CD4-positive, alpha-beta T cell treated with Interleukin-4 for 4 hours (primary cell): ENCODE measurements at regions not wholly inside any gene's neighbourhood (a gene's known extent, or its start where the extent isn't known, plus 50 kb on each side); places are given as distances from the start of the nearest gene placed in this dataset.

Experiments used
- DNase-seq: peaks from one replicate; pipeline ENCODE4 v3.0.0-alpha.2; 2020

DNA sequence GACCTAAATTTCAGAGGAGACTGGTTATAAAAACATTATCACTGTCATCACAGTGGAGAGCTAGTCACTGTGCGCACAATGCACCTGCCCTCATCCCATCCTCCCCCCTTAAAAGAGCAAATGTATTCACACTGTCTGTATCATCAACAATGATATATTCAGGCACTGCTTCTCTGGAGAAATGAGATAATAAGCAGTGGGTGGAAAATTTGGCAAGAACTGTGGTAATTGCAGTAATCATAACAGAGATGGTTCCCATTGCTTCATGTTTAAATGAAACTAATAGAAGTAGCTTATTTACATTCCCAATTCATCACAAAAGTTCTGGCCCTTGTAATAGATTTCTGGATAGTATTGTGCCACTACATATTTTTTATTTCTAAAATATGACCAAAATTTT is 867.4 kb upstream of the ADGRL2 start:
- no peak for DNase-seq

DNA sequence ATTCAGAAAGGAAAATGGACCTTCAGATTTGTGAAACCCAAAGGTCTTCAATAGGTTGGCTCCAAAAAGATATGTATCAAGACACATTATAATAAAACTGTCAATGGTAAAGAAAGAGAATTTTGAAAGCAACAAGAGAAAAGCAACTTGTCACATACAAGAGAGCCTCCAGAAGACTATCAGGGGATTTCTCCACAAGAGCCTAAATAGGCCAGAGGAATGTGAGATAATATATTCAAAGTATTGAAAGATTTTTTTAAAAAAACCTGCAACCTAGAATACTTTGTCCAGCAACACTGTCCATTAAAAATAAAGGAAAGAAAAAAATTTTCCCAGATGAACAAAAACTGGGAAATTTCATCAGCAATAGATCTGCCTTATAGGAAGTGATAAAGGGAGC is 869.6 kb upstream of the ADGRL2 start:
- DNase-seq: no peak

DNA sequence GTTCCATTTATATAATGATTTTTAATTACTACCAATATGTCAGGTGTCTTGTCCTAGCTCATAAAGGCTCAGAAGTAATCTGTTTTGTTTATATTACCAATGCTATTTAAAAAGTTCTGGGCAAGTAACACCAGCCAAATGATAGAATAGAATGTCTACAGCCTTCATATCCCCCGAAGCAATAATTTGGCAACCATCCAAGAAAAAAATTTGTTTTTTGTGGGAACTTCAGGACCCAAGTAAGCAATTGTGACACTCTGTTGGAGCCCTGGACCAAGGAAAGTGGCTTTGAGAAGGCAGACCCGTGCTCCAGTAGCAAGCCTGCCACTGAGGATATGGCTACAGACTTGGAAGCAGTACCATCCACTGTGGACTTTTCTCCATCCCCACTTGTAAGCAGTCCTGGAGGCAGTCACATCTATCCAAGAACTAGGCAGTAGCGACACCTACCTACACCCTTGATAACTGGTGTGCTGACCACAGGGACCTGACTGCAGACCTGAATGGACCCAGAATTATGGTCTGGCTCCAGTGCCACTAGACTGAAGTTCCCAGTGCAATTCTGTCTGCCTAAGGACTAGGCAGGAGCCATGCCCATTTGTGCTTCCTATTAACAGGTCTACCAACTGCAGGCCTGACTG is 870.7 kb upstream of the ADGRL2 start:
- DNase-seq: no peak

DNA sequence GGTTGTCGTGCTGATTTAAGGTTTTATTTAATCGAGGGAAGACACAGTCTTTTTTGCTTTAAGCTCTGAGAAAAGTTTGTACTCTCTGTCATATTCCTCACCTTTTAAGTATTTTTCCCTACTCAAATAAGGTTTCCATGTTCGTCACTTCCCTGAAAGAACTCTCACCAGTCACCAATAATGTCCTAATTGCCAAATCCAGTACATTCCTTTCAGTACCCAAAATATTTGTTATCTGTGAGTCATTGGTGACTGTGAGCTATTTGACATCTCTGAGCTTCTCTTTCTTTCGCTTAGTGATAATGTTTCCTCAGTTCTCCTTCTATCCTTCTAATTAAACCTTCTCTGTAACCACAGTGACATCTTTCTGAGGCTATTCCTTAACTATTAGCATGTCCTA is 874.2 kb upstream of the ADGRL2 start:
- no peak for DNase-seq

DNA sequence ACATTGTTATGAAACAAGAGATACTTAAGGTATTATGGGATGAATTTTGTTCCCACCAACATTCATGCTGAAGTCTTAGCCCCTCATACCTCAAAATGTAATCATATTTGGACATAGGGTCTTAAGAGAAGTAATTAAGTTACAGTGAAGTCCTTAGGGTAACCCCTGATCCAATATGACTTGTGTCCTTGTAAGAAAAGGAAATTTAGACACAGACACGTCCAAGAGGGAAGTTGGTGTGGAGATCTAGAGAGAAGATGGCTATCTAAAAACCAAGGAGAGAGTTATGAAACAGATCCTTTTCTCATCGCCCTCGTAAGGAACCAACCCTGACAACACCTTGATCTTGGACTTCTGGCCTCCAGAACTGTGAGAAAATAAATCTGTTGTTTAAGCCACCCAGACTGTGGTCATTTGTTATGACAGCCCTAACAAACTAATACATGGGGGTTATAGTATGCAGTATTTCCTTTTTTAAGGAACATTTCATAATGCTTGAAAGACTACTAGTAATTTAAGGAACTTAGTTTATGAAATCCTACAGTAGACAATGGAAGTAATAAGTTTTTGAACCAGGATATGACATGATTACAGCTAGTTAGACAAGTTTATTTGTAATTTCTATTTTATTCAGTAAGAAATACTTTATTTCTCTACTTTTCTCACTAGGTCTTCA is 875.5 kb upstream of the ADGRL2 start:
- DNase-seq: no peak

DNA sequence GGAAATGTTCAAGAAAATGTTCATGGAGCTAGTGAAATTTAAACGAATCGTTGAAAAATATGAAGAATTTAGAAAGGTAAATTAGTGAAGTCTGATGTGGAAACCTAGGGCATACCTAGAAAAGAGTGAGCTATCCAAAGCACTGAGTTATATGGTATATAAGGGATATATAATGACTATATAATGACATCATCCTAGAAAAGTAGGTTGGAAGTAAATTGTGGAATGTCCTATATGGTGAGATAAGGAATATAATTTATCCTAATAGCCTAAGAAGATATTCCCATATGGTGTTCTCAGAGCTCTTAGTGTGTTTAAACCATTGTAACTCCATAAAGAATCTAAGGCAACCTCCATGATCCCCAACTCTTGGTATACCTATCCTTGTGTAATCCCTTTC is 876.4 kb upstream of the ADGRL2 start:
- DNase-seq: no peak

DNA sequence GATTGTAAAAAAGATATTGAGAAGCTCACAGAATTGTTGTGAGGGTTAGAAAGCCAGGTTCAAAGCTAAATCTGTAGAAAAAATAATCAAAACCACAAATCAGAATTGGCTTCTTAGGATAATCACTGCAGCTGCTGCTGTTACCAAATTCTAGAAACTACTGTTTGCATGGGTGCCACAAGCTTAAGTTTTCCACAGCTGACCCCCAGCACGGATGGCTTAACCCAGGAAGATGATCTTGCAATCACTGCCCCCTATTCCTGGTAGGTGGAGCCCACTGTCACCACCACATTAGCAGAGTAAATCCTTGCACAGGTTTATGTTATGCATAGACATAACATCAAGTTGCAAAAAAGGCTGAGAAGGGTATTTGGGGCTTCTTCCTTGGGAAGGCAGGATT is 877.8 kb upstream of the ADGRL2 start:
- DNase-seq: no peak

DNA sequence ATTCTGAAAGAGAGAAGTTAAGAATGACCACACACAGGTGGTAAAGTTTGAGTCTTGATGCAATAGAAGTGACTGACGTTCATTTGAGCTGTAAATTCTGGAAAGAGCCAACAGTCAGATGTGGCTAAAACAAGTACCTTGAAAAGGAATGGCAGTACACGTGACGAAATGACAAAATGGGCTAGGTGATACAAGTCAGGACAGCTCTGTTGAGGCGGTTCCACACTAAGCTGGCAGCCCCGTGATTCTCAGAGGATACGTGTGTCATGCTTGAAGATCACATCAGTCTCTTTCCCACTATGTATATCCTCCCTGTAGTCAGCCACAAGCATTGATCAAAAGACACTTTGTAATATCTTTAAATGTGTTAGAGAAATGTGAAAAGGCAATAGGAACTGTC is 881.3 kb upstream of the ADGRL2 start:
- DNase-seq: no peak

DNA sequence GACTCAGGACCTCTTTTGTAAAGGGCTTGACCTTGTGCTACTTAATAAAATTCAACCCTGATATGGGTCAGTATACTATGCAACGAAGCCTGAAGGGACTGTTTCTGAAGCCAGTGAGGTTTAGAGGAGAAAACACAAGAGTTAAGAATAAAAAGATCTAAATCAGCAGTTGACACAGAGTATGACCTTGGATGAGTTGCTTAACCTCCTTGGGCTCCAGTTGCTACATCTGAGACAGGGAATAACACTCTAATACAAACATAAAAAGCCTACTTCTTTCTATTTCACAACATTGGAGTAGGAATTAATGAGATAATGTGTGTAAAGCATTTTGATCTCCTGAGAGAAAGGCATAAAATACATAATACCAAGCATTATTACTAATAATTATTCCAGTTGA is 882.4 kb upstream of the ADGRL2 start:
- DNase-seq: no peak

DNA sequence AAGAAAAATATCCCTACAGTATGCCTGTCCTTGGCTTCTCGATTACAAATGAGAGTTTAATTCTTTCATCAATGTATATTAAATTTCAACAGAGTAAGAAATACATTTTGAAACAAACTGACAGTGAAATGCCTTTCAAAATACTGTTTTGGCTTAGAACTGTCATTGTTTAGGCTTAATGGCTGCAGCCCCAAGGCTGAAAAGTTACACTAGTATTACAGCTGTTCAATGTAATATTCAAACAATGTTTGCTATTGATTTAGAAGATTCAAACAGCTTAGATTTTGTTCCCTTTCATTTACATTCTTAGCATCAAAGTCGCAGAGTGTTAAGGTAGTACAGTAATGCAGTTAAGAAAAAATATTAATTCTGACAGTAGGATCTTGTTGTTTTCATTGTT is 882.9 kb upstream of the ADGRL2 start:
- DNase-seq: no peak

DNA sequence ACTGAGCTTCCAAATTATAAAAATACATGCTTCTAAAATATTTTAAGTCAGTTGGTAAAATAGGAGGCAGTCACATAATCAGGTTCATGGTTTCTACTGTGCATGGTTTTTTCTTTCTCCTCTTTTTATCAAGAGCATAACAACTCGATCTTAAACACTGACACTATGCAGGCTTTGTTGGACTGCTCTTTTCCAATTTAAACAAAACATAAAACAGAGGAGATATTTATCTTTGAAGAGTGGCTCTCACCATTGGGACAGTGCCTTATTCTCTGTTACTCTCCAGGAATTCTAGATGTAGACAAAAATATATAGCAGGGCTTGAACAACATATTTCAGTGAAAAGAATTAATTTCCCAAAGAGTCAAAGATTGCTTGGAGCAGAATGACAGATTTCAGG is 883.5 kb upstream of the ADGRL2 start:
- no peak for DNase-seq

DNA sequence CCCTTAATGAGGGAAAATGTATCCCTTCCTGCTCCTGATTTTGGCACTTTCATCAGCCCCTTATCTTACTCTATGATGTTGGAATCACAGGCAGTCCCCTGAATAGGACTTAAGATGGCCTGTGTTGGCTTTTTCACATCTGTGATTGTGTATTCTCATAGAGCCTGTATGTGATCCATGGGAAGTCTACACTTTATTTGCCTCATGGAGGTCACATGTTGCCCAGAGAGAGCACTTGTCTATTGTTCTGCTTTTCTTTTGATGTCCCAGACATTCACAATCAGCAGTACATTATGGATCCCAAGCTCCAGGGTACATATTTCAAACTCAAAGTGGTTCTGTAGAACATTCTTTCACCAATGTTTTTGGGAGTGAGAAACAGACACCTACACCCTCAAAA is 885.2 kb upstream of the ADGRL2 start:
- DNase-seq: no peak

DNA sequence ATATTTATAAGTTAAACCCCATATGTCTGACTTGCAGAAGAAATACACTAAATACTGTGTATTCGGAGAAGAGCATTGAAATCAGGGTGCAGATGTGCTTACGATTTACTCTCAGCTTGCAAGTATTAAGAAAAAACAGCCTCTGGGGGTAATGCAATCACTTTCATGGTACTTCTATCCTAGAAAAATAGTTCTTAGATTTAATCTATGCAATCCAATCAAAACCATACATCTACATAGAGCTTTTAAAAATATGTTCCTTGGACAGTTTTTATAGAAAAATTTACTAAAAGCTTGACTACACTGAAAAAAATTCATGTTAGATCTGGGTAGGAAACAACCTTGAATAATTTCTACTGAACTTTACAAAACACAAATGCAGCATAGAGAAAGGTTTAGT is 890.3 kb upstream of the ADGRL2 start:
- DNase-seq: no peak

DNA sequence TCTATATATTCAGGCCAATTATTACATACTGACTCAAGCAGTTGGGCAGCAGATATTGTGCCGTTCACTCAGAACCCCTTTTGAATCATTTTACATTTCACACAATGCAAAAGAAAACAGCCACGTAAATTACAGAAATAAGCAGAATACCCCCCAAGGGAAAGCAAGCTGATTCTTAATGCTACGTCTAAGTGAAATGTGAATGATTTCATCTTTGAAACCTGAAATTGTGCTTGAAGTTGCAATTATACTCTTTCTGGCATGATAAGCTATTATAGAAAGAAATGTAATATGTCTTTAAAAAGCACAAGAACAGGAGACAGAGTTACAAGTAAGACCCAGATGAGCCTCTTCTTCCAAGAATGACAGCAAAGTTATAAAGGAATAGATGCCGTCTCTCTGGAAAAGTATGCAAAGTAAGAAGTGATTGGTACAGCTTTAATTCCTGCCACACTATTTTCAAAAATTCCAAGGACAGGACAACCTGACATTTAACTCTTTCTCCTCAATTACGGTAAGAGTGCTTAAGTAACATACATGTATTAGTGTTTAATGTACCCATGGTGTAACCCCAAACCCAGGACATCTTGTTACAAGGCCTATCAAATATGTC is 891.5 kb upstream of the ADGRL2 start:
- DNase-seq: no peak

DNA sequence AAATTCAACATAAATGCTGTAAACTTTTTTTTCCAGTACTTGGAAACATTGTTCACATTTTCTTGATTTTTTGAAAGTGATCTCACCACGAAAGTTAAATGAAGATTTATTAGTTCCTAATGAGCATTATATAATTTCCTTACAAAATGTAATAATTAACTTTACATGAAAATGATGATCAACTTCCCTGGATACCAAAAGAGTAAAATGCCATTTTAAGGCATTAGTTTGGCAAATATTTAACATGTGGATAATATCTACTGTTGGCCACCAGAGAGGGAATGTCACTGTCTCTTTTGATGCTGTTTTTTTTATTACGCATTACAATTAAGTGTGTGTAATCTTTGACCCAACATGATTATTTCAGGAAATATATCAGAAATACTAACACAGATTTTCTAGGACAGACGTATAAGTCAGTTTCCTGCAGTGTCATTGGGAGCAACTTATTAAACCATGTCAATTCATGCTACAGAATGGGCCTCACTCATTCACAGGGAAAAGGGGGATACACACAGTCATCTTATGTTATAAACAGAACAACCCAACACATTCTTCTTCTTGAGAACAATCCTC is 903.9 kb upstream of the ADGRL2 start:
- no peak for DNase-seq

DNA sequence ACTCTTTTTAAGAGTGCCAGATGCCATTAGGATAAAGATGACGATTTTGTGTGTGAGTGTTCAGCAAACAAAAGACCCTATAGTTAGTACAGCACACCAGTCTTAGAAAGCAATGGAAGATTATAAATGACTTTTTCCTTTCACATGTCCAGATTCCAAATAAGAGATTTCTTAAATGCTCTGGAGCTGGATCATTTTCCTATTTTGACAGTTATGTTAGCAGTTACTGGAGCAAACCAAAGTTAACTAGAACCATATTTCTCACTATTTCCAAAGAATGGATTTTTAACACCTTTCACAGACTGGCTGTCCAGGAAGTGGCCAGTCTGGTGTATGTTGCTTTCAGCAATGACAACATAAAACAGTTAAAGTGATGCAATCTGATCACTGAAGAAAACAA is 905.8 kb upstream of the ADGRL2 start:
- no peak for DNase-seq

DNA sequence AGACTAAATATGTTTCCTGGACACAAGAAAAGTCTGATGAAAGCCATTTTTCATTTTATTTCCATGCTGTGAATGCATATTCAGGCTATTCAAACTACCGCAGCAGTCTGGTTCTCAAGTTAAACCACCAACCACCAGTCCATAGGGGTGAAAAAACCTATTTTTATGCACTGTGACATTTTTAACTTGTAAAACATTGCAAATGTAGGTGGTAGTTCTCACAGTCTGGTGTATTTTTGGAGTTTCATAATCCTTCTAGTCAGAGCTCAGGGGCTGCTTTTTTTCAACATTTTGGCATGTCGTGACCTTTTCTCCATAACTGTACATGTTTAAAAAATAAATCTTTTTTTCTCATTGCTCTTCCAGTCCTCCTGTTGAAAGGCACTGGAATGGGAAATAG is 907.6 kb upstream of the ADGRL2 start:
- DNase-seq: no peak

DNA sequence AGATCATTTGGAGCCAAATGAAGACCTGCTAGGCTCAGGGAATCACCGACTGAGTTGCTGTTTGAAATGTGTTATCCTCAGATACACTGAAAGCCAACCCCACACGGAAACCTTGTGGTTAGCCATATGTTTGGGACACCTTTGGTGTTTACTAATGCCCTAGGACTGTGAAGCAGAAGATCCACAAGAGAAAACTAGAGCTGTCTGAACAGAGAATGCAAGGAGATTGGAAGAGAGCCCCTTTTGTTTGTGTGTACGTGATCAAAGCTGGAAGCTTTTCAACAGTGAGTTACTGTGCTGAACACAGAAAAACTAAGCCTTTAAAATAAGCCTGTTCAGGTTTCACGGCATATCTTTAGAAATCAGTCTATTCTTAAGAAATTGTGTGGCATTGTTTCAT is 908.2 kb upstream of the ADGRL2 start:
- no peak for DNase-seq

DNA sequence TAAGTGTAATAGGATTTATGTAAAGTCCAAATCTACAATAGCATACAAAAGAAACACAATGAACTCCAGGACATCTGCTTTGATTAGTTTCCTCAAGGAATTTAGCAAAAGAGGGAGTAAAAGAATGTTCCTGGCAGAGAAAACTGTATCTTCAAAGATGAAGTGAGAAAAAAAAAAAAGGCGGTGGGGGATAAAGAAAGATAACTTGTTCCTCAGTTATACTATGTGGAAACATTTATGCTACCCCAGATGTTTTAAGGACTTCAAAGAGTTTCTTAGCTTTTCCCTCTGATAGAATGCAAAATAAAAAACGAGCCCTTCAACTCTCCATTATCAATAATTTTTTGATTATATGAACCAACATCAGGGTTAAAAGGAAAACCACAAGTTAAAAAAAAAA is 908.9 kb upstream of the ADGRL2 start:
- no peak for DNase-seq

DNA sequence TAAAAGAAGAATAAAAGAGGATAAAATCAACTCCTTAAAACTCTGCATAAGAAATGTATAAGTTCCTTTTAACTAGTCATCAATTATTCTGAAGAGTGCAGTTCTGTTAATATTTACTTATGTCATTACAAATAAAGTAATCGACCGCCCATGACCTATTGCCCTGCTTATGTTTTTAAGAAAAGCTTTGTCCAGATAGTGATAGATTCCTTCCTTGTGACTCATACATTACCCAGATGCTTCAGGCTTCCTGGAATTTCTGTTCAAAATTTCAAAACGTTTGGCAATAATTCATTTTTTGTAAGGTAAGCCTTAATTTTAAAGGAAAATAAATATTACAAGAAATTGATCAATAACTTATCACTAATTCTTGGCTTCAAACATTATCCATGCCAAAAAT is 918.2 kb upstream of the ADGRL2 start:
- no peak for DNase-seq

DNA sequence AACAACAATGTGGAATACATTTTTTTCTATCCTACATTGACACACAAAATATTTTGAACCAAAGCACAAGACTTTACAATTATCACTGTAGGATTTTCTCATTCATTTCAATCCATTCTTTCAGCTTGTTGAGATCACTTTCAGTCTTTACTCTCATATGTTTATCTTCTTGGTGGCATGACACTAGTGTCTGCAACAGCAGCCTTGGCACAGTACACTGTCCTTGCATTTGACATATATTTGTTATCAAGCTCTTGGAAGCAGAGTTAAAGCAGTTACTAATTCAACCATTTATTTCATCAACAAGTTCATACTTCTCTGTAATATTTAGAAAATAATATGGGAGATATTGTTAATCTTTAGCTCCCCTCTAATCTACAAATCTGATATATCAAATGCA is 922.4 kb upstream of the ADGRL2 start:
- no peak for DNase-seq

DNA sequence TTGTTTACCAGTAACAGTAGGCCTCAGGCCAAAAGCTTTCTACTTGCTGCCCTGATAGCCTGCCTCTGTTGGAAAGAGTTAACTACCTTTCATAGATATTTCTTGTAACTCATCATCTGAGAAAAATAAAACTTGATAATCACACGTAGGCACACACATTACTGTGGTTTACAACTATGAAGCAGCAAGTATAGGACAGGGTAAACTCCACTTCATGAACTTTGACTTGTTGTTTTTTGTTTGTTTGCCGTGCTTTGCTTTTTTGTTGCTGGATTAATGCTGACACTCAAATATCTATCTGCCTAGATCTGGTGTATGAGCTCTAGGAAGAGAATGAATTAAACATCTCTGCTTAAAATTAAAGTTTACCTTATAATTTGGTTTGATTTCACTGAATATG is 924.7 kb upstream of the ADGRL2 start:
- no peak for DNase-seq

DNA sequence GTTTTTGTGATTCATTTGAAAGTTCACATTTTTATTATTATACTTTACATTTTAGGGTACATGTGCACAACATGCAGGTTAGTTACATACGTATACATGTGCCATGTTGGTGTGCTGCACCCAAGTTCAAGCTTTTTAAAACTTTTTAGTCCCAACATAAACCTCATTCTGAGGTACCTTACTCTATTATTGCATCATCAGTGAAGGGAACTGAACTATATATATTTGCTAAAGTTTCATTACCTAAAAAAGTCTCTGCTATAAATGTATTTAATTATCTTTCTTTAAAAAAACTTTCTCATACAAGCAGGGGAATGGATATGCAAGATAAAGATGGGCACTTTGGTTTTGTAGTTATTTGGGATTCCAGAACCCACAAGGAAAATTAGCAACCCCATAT is 931.4 kb upstream of the ADGRL2 start:
- no peak for DNase-seq

DNA sequence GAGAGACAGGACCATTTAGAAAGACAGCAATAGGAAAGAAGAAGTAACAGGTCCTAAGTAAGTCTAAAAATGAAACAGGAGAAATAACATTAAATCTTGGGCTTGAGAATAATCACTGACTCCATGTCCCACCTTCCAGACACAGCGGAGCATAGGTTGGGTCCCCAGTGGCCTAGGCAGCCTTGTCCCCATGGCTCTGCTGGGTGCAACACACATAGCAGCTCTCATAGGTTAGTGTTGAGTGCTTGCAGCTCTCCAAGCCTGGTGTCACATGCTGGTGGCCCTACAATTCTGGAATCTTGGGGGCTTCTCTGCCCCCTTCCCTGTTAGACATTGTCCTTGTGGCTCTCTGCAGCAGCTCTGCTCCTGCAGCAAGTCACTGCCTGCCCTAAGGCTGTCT is 952.8 kb upstream of the ADGRL2 start:
- DNase-seq: no peak

DNA sequence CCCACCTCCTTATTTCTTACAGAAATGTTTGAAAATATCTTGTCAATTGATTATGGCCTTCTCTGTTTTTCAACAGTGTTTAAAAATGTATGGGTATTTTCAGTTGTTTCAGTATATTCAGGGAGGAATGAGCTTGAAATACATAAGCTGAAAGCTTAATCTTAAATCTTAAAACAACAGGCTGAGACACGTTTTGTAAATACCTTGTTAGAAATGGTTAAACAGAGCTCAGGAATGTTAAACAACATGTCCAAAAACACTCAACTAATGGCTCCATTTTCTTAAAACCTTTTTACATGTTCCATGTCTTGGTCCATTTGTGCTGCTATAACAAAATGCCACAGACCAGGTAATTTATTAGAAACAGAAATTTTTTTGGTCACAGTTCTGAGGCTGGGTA is 953.8 kb upstream of the ADGRL2 start:
- no peak for DNase-seq
